Bronchial epithelial cell (primary cell): ENCODE measurements at regions not wholly inside any gene's neighbourhood (a gene's known extent, or its start where the extent isn't known, plus 50 kb on each side); places are given as distances from the start of the nearest gene placed in this dataset.

Experiments
- DNase-seq: peaks from one replicate; pipeline ENCODE4 v3.0.0-alpha.2; 2010; ENCODE audit warnings: low read depth
- FAIRE-seq: peaks from 2 replicates; lab custom pipeline; 2011; peaks lifted over from hg19 to GRCh38; lab: Jason Lieb, UNC
- H3K27me3 ChIP-seq: 2 replicates; pipeline ENCODE4 v1.5.1; 2011; ENCODE audit warnings: low read length; ENCODE audit not compliant: control insufficient read depth, insufficient read depth
- H3K36me3 ChIP-seq: 2 replicates; pipeline ENCODE4 v1.5.1; 2011; ENCODE audit warnings: low read length; ENCODE audit not compliant: control insufficient read depth, insufficient read depth
- H3K4me3 ChIP-seq: 2 replicates; pipeline ENCODE4 v1.5.1; 2011; ENCODE audit warnings: mild to moderate bottlenecking, low read depth, low read length, control low read depth
- CTCF ChIP-seq: IDR thresholded peaks from 2 replicates; pipeline ENCODE4 v1.5.1; 2011; ENCODE audit warnings: mild to moderate bottlenecking, moderate library complexity, low read length, control low read depth, inconsistent platforms; ENCODE audit not compliant: insufficient read depth, severe bottlenecking

- H3K27me3 ChIP-seq = no peaks in the 10 kb centered on the region
- TF ChIP-seq CTCF = no peak
- H3K4me3 ChIP-seq = no peak overlapping the region
- no peak for DNase-seq
- FAIRE-seq = no peak
- H3K36me3 ChIP-seq = no peaks in the 10 kb centered on the region
Observed at GRCh38 chr1:80988926-80989325, 811.8 kb upstream of the ADGRL2 start.

- no peak for TF ChIP-seq CTCF
- FAIRE-seq (no peak), DNase-seq (no peak)
- no peaks in the 10 kb centered on the region for H3K27me3 ChIP-seq
- no peaks in the 10 kb centered on the region for H3K36me3 ChIP-seq
- H3K4me3 ChIP-seq = no peak overlapping the region
Observed at GRCh38 chr1:80987824-80988223, 812.9 kb upstream of the ADGRL2 start.

- FAIRE-seq = no peak
- no peak for TF ChIP-seq CTCF
- H3K27me3 ChIP-seq = no peaks in the 10 kb centered on the region
- H3K36me3 ChIP-seq = no peaks in the 10 kb centered on the region
- no peak overlapping the region for H3K4me3 ChIP-seq
- DNase-seq = peak; percentile 21
Observed at GRCh38 chr1:80987106-80987505, 813.6 kb upstream of the ADGRL2 start.

- no peaks in the 10 kb centered on the region for H3K36me3 ChIP-seq
- no peak overlapping the region for H3K4me3 ChIP-seq
- DNase-seq = no peak
- no peak for TF ChIP-seq CTCF
- H3K27me3 ChIP-seq = no peaks in the 10 kb centered on the region
- FAIRE-seq = no peak
Observed at GRCh38 chr1:80982831-80983230, 817.9 kb upstream of the ADGRL2 start.

GRCh38 chr1:80973101-80973500 lies 827.6 kb upstream of the ADGRL2 start:
- FAIRE-seq (no peak), DNase-seq (no peak)
- Histone ChIP-seq H3K36me3 (no peaks in the 10 kb centered on the region), H3K4me3 (no peak overlapping the region), H3K27me3 (no peaks in the 10 kb centered on the region)
- no peak for TF ChIP-seq CTCF

- no peak for FAIRE-seq
Observed at GRCh38 chr1:80966266-80966665, 834.5 kb upstream of the ADGRL2 start.

More at GRCh38 chr1:80966266-80966665, 834.5 kb upstream of the ADGRL2 start:
- Histone ChIP-seq H3K27me3 (no peaks in the 10 kb centered on the region), H3K36me3 (no peaks in the 10 kb centered on the region), H3K4me3 (no peak overlapping the region)
- DNase-seq = peak; percentile 51
- TF ChIP-seq CTCF = no peak
